Fibroblast of lung (primary cell): ENCODE measurements at regions not wholly inside any gene's neighbourhood (a gene's known extent, or its start where the extent isn't known, plus 50 kb on each side); places are given as distances from the start of the nearest gene placed in this dataset.
"Not testable (repeated sequence)": the region's sequence is repeated elsewhere in the genome, so short reads cannot be mapped to it uniquely, and the experiment has no call there.

ENCODE experiments used
- CTCF ChIP-seq, 2 donors: IDR thresholded peaks in 1 of 2; conservative IDR thresholded peaks in 1 of 2; 1 replicate in 1 of 2; 2 replicates in 1 of 2; pipeline ENCODE4 v1.5.1; 2011 to 2012; ENCODE audit warnings: low read length in 2 of 2, control low read depth in 1 of 2, inconsistent platforms in 1 of 2, low read depth in 1 of 2, mild to moderate bottlenecking in 1 of 2
- EZH2 ChIP-seq: IDR thresholded peaks from 2 replicates; pipeline ENCODE4 v1.5.1; 2012; ENCODE audit warnings: low read length, control low read depth, mild to moderate bottlenecking; ENCODE audit errors: missing control alignments

DNA sequence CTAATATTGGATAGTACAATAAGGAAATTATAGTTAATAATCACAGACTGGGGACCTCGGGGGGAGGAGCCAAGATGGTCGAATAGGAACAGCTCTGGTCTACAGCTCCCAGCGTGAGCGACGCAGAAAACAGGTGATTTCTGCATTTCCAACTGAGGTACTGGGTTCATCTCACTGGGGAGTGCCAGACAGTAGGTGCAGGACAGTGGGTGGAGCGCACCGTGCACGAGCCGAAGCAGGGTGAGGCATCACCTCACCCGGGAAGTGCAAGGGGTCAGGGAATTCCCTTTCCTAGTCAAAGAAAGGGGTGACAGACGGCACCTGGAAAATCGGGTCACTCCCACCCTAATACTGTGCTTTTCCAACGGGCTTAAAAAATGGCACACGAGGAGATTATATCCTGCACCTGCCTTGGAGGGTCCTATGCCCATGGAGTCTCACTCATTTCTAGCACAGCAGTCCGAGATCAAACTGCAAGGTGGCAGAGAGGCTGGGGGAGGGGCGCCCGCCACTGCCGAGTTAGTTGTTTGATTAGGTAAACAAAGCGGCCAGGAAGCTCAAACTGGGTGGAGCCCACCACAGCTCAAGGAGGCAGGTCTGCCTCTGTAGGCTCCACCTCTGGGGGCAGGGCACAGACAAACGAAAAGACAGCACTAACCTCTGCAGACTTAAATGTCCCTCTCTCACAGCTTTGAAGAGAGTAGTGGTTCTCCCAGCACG is 138.8 kb upstream of the BCL9 start:
- not testable (repeated sequence) for TF ChIP-seq CTCF (conservative IDR thresholded peaks at IDR 0.05 in 1 of 2, IDR thresholded peaks at IDR 0.05 in 1 of 2; ENCODE audit: low read depth in 1 of 2, low read length in 2 of 2); EZH2
